Colonic mucosa (tissue), 4 donors: ENCODE measurements at regions not wholly inside any gene's neighbourhood (a gene's known extent, or its start where the extent isn't known, plus 50 kb on each side); places are given as distances from the start of the nearest gene placed in this dataset.

Source experiments
- DNase-seq: peaks from one replicate; pipeline ENCODE4 v3.0.0-alpha.2; 2020
- H3K27ac ChIP-seq: fragments of 200-600 bp; one replicate; pipeline ENCODE4 v1.8.0; 2021
- H3K27me3 ChIP-seq: fragments of 200-600 bp; one replicate; pipeline ENCODE4 v1.8.0; 2021
- H3K36me3 ChIP-seq: fragments of 200-600 bp; one replicate; pipeline ENCODE4 v1.8.0; 2021
- H3K4me1 ChIP-seq: fragments of 200-600 bp; one replicate; pipeline ENCODE4 v1.8.0; 2021; ENCODE audit warnings: mild to moderate bottlenecking
- H3K4me3 ChIP-seq: fragments of 200-600 bp; one replicate; pipeline ENCODE4 v1.8.0; 2021
- H3K9ac ChIP-seq, 2 donors: one replicate each; pipeline ENCODE4 v1.7.0; 2013; ENCODE audit warnings: control low read depth in 2 of 2, low read depth in 2 of 2, low read length in 2 of 2
- H3K9me3 ChIP-seq: fragments of 200-600 bp; one replicate; pipeline ENCODE4 v1.8.0; 2021
- CTCF ChIP-seq: fragments of 200-600 bp; IDR thresholded peaks from one replicate; pipeline ENCODE4 v1.8.0; 2022; ENCODE audit warnings: antibody characterized with exemption, mild to moderate bottlenecking
- intact Hi-C: fragments of 100-400 bp; cut with DNase I; formaldehyde crosslinking; loops from one replicate; pipeline ENCODE4 v1.14.1; 2022
- donor health status: healthy.
- donor health status: DM: no; HTN: no; CAD: no.
- donor health status: DM: no; HTN: no; CAD: no.

GRCh38 chr2:193584522-193584938 is 1389.8 kb upstream of the TMEFF2 start:
- intact Hi-C loops = no loop called here
- Histone ChIP-seq H3K36me3 (no peaks in the 10 kb centered on the region), H3K4me1 (no peaks in the 10 kb centered on the region), H3K9ac (no peak overlapping the region), H3K27me3 (no peaks in the 10 kb centered on the region), H3K27ac (no peak overlapping the region), H3K4me3 (no peak overlapping the region), H3K9me3 (no peaks in the 10 kb centered on the region)
- TF ChIP-seq CTCF = peak; percentile 28
- no peak for DNase-seq

DNA sequence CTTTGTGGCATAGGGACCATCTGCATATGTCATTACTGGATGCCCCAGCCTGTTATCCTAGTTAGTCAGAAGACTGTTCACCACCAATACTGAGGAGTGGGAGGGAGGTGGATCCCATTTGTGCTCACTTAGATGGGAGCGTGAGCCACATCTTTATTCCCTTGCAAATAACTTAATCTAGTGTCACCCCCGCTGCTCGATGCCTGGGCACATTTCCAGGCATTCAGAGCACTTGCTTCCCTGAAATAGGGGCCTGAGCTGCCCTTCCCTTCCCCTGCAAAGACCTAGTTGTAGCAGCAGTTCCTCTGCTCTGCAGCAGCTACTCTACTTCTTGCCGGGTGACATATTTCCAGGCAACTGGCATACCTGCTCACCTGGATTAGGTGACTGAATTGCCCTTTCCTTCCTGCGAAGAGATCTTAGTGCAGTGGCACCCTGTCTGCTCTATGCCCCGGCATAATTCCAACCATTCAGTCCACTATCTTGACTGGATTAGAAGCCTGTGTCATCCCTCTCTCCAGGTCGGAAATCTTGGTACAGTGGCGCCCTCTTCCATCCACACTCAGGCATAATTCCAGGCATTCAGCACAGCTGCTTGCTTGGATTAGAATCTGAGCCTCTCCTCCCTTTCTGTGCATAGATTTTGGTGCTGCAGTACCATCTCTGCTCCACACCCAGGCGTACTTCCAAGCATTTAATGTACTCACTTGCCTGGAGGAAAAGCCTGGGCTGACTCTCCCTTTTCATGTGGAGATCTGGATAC is 1389.1 kb upstream of the TMEFF2 start:
- H3K4me3 ChIP-seq = no peak overlapping the region
- H3K36me3 ChIP-seq = no peaks in the 10 kb centered on the region
- H3K4me1 ChIP-seq = no peaks in the 10 kb centered on the region
- H3K9me3 ChIP-seq = no peaks in the 10 kb centered on the region
- H3K27ac ChIP-seq = no peak overlapping the region
- no peak overlapping the region for H3K9ac ChIP-seq
- no peak for DNase-seq
- intact Hi-C loops = no loop called here
- H3K27me3 ChIP-seq = no peaks in the 10 kb centered on the region
- no peak for TF ChIP-seq CTCF

DNA sequence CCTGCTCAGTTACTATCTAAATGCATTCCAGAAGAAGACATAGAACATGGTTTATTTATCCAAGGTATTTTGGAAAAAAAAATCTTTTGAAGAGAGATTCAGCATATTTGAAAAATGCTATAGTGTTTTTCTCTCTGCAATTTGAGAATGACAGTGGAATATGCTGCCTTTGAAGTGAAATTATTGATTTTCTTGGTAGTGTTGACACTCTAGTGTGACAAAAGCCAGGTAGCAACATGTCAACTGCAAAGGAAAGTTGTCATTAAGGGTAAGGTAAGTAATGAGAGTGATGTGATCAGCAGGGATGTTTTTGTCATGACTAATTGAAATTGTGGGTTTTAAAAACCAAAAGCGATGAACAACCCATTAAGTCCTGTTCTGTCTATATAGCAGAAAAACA is 1387.1 kb upstream of the TMEFF2 start:
- intact Hi-C loops = no loop called here
- Histone ChIP-seq H3K27ac (no peak overlapping the region), H3K4me3 (no peak overlapping the region), H3K9ac (no peak overlapping the region), H3K36me3 (no peaks in the 10 kb centered on the region), H3K9me3 (no peaks in the 10 kb centered on the region), H3K27me3 (no peaks in the 10 kb centered on the region), H3K4me1 (no peaks in the 10 kb centered on the region)
- DNase-seq = no peak
- TF ChIP-seq CTCF = no peak

DNA sequence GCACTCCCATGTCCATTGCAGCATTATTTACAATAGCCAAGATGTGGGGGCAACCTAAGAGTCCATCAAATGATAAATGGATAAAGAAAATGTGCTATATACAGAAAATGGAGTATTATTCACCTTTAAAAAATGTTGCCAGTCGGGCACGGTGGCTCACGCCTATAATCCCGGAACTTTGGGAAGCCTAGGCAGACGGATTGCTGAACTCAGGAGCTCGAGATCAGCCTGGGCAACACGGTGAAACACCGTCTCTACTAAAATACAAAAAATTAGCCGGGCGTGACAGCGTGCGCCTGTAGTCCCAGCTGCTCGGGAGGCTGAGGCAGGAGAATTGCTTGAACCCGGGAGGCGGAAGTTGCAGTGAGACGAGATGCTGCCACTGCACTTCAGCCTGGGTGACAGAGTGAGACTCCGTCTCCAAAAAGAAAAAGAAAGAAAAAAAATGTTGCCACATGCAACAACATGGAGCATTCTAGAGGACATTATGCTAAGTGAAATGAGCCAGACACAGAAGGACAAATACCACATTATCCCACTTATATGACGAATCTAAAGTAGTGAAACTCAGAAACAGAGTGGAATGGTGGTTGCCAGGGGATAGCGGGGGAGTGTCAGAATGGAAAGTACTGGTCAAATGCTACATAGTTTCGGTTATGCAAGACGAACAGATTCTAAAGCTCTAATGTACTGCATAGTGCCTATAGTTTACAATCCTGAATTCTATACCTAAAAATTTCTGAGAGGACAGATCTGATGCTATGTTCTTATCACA is 1385.6 kb upstream of the TMEFF2 start:
- Histone ChIP-seq H3K9me3 (no peaks in the 10 kb centered on the region), H3K4me1 (no peaks in the 10 kb centered on the region), H3K9ac (no peak overlapping the region), H3K4me3 (no peak overlapping the region), H3K27ac (no peak overlapping the region), H3K36me3 (no peaks in the 10 kb centered on the region), H3K27me3 (no peaks in the 10 kb centered on the region)
- intact Hi-C loops = no loop called here
- TF ChIP-seq CTCF = no peak
- DNase-seq = no peak

DNA sequence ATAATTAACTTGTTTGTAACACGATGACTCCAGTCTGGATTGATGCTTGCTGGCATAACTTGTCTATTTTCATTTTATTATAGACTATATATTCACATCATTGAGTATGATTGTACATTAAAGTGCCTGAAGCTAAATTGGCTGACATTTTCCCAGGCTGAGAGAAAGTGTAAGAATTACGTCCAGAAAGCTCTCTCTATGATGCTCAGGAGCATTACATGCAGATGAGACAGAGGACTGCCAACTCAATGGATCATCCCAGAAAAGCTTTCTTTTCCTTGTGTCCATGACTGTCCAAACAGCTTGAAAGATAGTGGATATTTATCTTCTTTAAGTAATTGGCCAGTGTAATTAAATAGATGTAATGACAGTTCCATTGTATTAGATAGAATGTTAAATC is 1372.2 kb upstream of the TMEFF2 start:
- DNase-seq = no peak
- Histone ChIP-seq H3K27me3 (no peaks in the 10 kb centered on the region), H3K9ac (no peak overlapping the region), H3K27ac (no peak overlapping the region), H3K4me3 (no peak overlapping the region), H3K4me1 (no peaks in the 10 kb centered on the region), H3K36me3 (no peaks in the 10 kb centered on the region), H3K9me3 (no peaks in the 10 kb centered on the region)
- no peak for TF ChIP-seq CTCF
- intact Hi-C loops = no loop called here
